Astrocyte (in vitro differentiated cells and primary cell): ENCODE measurements at regions not wholly inside any gene's neighbourhood (a gene's known extent, or its start where the extent isn't known, plus 50 kb on each side); places are given as distances from the start of the nearest gene placed in this dataset.

Experiments used
- CTCF ChIP-seq: IDR thresholded peaks from 2 replicates; pipeline ENCODE4 v1.5.1; 2011; ENCODE audit warnings: low read depth, mild to moderate bottlenecking, inconsistent platforms, low read length, moderate library complexity; ENCODE audit not compliant: insufficient read depth
- EZH2 ChIP-seq: IDR thresholded peaks from 2 replicates; pipeline ENCODE4 v1.6.1; 2012; ENCODE audit warnings: mild to moderate bottlenecking, low read length, inconsistent platforms; ENCODE audit not compliant: insufficient read depth

GRCh38 chr3:102699104-102699818 lies 264.4 kb downstream of the ZPLD1 start:
- no peak for TF ChIP-seq CTCF
- TF ChIP-seq EZH2 = no peak
